Muscle layer of colon (tissue), 2 donors: ENCODE measurements at regions not wholly inside any gene's neighbourhood (a gene's known extent, or its start where the extent isn't known, plus 50 kb on each side); places are given as distances from the start of the nearest gene placed in this dataset.

Experiments used
- H3K27ac ChIP-seq: one replicate; pipeline ENCODE4 v1.7.0; 2013; ENCODE audit warnings: low read depth, mild to moderate bottlenecking, low read length, moderate library complexity
- H3K27me3 ChIP-seq, 2 donors: one replicate each; pipeline ENCODE4 v1.7.0; 2013; ENCODE audit warnings: low read length in 2 of 2, mild to moderate bottlenecking in 2 of 2; ENCODE audit not compliant: insufficient read depth in 2 of 2, control insufficient read depth in 1 of 2
- H3K36me3 ChIP-seq: one replicate; pipeline ENCODE4 v1.7.0; 2013; ENCODE audit warnings: mild to moderate bottlenecking, low read length; ENCODE audit not compliant: insufficient read depth
- H3K4me1 ChIP-seq: one replicate; pipeline ENCODE4 v1.7.0; 2013; ENCODE audit warnings: mild to moderate bottlenecking, low read length; ENCODE audit not compliant: insufficient read depth
- H3K4me3 ChIP-seq, 2 donors: one replicate each; pipeline ENCODE4 v1.7.0; 2013; ENCODE audit warnings: low read length in 2 of 2, low read depth in 1 of 2, mild to moderate bottlenecking in 1 of 2, moderate library complexity in 1 of 2
- H3K9ac ChIP-seq: one replicate; pipeline ENCODE4 v1.7.0; 2013; ENCODE audit warnings: low read length
- H3K9me3 ChIP-seq: one replicate; pipeline ENCODE4 v1.7.0; 2013; ENCODE audit warnings: mild to moderate bottlenecking, low read length
- donor health status: abdominal sarcoma.
- donor health status: Adenocarcinoma of cecum.

GRCh38 chr13:60288569-60288968, 108.5 kb upstream of the TDRD3 start:
- Histone ChIP-seq H3K9ac (no peak overlapping the region), H3K4me3 (no peak overlapping the region), H3K9me3 (no peaks in the 10 kb centered on the region), H3K4me1 (no peaks in the 10 kb centered on the region), H3K27ac (no peak overlapping the region), H3K27me3 (no peaks in the 10 kb centered on the region), H3K36me3 (no peaks in the 10 kb centered on the region)

DNA sequence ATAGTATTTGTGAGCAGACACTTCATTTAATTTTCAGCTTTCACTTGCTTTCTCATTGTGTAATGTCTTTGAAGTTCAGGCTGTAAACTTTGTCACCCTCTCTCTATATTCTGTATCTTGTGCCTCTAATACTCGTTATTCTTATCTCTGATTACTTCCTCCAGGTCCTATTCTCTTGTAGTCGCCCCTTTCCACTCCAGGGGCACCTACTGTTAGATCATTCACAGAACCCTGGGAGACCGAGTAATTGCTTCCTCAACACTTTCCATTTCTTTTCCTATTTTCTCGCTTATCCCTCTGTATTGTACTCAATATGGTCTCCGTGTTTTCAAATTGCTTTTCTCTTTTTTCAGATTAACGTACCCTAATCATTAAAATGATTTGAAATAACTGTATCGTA, 93.9 kb upstream of the TDRD3 start:
- no peaks in the 10 kb centered on the region for H3K36me3 ChIP-seq
- H3K4me3 ChIP-seq, result no peak overlapping the region
- no peaks in the 10 kb centered on the region for H3K9me3 ChIP-seq
- H3K27ac ChIP-seq, result no peak overlapping the region
- H3K9ac ChIP-seq, result no peak overlapping the region
- H3K4me1 ChIP-seq, result no peaks in the 10 kb centered on the region
- H3K27me3 ChIP-seq, result no peaks in the 10 kb centered on the region

- H3K4me3 ChIP-seq, result no peak overlapping the region
- H3K27ac ChIP-seq, result no peak overlapping the region
- H3K4me1 ChIP-seq, result no peaks in the 10 kb centered on the region
- H3K27me3 ChIP-seq, result no peaks in the 10 kb centered on the region
- H3K9ac ChIP-seq, result no peak overlapping the region
- H3K9me3 ChIP-seq, result no peaks in the 10 kb centered on the region
- H3K36me3 ChIP-seq, result no peaks in the 10 kb centered on the region
These were observed 85.5 kb upstream of the TDRD3 start for GRCh38 chr13:60311527-60311926.

GRCh38 chr13:60312851-60313505, 84.0 kb upstream of the TDRD3 start:
- Histone ChIP-seq H3K4me1 (no peaks in the 10 kb centered on the region), H3K36me3 (no peaks in the 10 kb centered on the region), H3K9ac (no peak overlapping the region), H3K9me3 (no peaks in the 10 kb centered on the region), H3K4me3 (no peak overlapping the region), H3K27me3 (no peaks in the 10 kb centered on the region), H3K27ac (no peak overlapping the region)

DNA sequence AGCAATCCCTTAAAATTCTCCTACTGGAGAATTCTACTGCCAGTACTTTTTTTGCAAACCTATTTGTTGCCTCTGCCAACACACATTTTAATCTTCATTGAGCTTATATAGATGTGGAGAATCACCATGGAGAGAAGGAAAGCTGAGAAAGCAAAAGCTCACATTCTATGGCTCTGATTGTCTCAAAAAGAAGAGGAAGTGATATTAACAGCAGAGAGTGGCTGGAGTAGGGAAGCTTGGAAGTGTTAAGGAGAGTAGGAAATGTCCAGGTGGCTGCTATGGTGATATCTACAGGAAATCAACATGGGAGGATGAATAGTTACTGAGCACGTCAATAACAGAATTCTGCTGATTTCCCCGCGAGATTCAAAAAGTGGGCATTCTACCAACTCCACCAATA, 78.8 kb upstream of the TDRD3 start:
- Histone ChIP-seq H3K4me3 (no peak overlapping the region), H3K27me3 (no peaks in the 10 kb centered on the region), H3K27ac (no peak overlapping the region), H3K9me3 (no peaks in the 10 kb centered on the region), H3K9ac (no peak overlapping the region), H3K36me3 (no peaks in the 10 kb centered on the region), H3K4me1 (no peaks in the 10 kb centered on the region)

DNA sequence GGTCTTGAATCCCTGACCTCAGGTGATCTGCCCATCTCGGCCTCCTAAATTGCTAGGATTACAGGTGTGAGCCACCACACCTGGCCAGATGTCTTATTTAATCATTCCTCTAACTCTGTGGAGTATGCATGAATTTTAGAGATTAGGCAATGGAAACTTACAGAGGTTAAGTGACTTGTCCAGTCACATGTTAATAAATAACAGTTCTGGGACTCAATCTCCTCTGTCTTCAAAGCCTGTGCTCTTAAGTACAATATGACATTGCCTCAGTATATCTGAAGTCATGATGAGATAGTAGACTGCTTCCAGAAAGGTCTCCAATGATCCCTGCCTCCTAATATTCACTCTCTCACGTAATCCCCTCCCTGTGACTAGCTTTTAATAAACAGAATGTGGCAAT, 72.9 kb upstream of the TDRD3 start:
- no peaks in the 10 kb centered on the region for H3K9me3 ChIP-seq
- no peak overlapping the region for H3K9ac ChIP-seq
- H3K27ac ChIP-seq, result no peak overlapping the region
- no peaks in the 10 kb centered on the region for H3K4me1 ChIP-seq
- no peaks in the 10 kb centered on the region for H3K36me3 ChIP-seq
- no peaks in the 10 kb centered on the region for H3K27me3 ChIP-seq
- H3K4me3 ChIP-seq, result no peak overlapping the region

DNA sequence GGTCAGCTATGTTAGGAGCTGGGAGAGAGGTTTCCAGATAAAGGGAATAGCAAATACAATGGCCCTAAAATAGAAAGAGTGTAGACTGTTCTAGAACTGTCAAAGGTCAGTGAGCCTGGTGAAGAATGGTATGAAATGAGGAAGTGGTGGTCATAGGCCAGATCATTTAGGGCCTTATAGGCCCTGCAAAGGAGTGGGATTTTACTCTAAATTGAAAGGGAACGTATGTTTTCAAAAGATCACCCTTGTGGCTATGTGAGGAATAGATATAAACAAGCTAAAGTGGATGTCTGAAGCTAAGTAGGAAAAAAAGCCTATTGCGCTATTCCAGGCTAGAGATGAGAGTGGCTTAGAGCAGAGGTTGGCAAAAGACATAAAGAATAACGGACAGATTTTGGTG, 70.7 kb upstream of the TDRD3 start:
- H3K9me3 ChIP-seq, result no peaks in the 10 kb centered on the region
- H3K4me3 ChIP-seq, result no peak overlapping the region
- no peaks in the 10 kb centered on the region for H3K27me3 ChIP-seq
- H3K36me3 ChIP-seq, result no peaks in the 10 kb centered on the region
- H3K4me1 ChIP-seq, result no peaks in the 10 kb centered on the region
- H3K27ac ChIP-seq, result no peak overlapping the region
- H3K9ac ChIP-seq, result no peak overlapping the region

GRCh38 chr13:60327511-60327910, 69.5 kb upstream of the TDRD3 start:
- H3K9ac ChIP-seq, result no peak overlapping the region
- H3K36me3 ChIP-seq, result no peaks in the 10 kb centered on the region
- no peaks in the 10 kb centered on the region for H3K27me3 ChIP-seq
- H3K27ac ChIP-seq, result no peak overlapping the region
- no peak overlapping the region for H3K4me3 ChIP-seq
- H3K9me3 ChIP-seq, result no peaks in the 10 kb centered on the region
- H3K4me1 ChIP-seq, result no peaks in the 10 kb centered on the region

GRCh38 chr13:60328073-60328472, 68.9 kb upstream of the TDRD3 start:
- H3K4me3 ChIP-seq, result no peak overlapping the region
- no peaks in the 10 kb centered on the region for H3K36me3 ChIP-seq
- no peak overlapping the region for H3K9ac ChIP-seq
- no peaks in the 10 kb centered on the region for H3K9me3 ChIP-seq
- H3K4me1 ChIP-seq, result no peaks in the 10 kb centered on the region
- H3K27me3 ChIP-seq, result no peaks in the 10 kb centered on the region
- no peak overlapping the region for H3K27ac ChIP-seq

- Histone ChIP-seq H3K27me3 (no peaks in the 10 kb centered on the region), H3K36me3 (no peaks in the 10 kb centered on the region), H3K9me3 (no peaks in the 10 kb centered on the region), H3K4me3 (no peak overlapping the region), H3K27ac (no peak overlapping the region), H3K4me1 (no peaks in the 10 kb centered on the region), H3K9ac (no peak overlapping the region)
These were observed 67.6 kb upstream of the TDRD3 start for GRCh38 chr13:60329221-60329923.

- Histone ChIP-seq H3K4me3 (no peak overlapping the region), H3K27ac (no peak overlapping the region), H3K36me3 (no peaks in the 10 kb centered on the region), H3K27me3 (no peaks in the 10 kb centered on the region), H3K9me3 (no peaks in the 10 kb centered on the region), H3K4me1 (no peaks in the 10 kb centered on the region), H3K9ac (no peak overlapping the region)
These were observed 65.6 kb upstream of the TDRD3 start for GRCh38 chr13:60331249-60332012.
